ENCODE measurements at regions not wholly inside any gene's neighbourhood (a gene's known extent, or its start where the extent isn't known, plus 50 kb on each side); places are given as distances from the start of the nearest gene placed in this dataset.
"Not testable (repeated sequence)": the region's sequence is repeated elsewhere in the genome, so short reads cannot be mapped to it uniquely, and the experiment has no call there.

DNA sequence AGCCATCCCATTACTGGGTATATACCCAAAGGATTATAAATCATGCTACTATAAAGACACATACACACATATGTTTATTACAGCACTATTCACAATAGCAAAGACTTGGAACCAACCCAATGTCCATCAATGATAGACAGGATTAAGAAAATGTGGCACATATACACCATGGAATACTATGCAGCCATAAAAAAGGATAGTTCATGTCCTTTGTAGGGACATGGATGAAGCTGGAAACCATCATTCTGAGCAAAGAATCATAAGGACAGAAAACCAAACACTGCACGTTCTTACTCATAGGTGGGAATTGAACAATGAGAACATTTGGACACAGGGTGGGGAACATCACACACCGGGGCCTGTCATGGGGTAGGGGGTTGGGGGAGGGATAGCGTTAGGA lies 60.3 kb upstream of the NMU start:
- H3K27me3 ChIP-seq (replicated peaks; ENCODE audit: control insufficient read depth, insufficient read depth, low read length); H3K27ac Mint-ChIP-seq (ENCODE audit: unreplicated experiment); DNase-seq; BruUV-seq (replicated peaks); intact Hi-C loops (cut with micrococcal nuclease; ENCODE audit: unreplicated experiment); CTCF ChIA-PET; POLR2A ChIA-PET; H3K4me3 ChIP-seq (ENCODE audit: low read depth, low read length); H3K9me3 ChIP-seq; H3K4me1 Mint-ChIP-seq (ENCODE audit: low read depth, unreplicated experiment); H3K4me1 ChIP-seq; H3K36me3 ChIP-seq (ENCODE audit: control insufficient read depth, insufficient read depth, low read length); H3K36me3 Mint-ChIP-seq (ENCODE audit: insufficient read depth, unreplicated experiment); H3K4me3 Mint-ChIP-seq (ENCODE audit: unreplicated experiment); H3K9me3 Mint-ChIP-seq (ENCODE audit: unreplicated experiment); H3K27me3 Mint-ChIP-seq (ENCODE audit: insufficient read depth, unreplicated experiment): not testable (repeated sequence)

DNA sequence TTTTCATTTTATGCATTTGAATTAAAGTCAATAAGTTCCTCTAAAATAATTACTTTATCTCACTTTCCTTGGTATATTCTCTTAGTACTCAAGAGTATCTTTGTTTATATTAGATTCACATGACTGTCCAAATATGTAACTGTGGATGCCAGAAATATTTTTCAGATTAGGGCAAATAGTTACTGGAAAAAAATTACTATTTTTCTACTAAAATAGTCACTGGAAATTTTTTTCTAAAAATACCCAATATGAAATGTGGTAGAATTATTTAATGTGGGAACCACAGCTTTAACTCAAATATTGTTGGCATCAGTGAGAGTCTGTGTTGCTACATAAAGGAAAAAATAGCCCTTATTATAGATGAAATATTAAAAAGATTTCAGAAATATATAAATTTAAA lies 70.4 kb upstream of the NMU start:
- H3K36me3 Mint-ChIP-seq (ENCODE audit: insufficient read depth, unreplicated experiment), result no peaks in the 10 kb centered on the region
- peaks cover 4% of the 10 kb centered on the region for H3K27me3 Mint-ChIP-seq (ENCODE audit: insufficient read depth, unreplicated experiment)
- ChIA-PET CTCF (no interaction called here), POLR2A (no interaction called here)
- no peak overlapping the region for H3K27ac Mint-ChIP-seq (ENCODE audit: unreplicated experiment)
- no peak overlapping the region for H3K4me3 ChIP-seq (ENCODE audit: low read depth, low read length)
- no peaks in the 10 kb centered on the region for H3K36me3 ChIP-seq (ENCODE audit: control insufficient read depth, insufficient read depth, low read length)
- H3K9me3 ChIP-seq, result no peaks in the 10 kb centered on the region
- no peak overlapping the region for H3K4me3 Mint-ChIP-seq (ENCODE audit: unreplicated experiment)
- H3K4me1 Mint-ChIP-seq (ENCODE audit: low read depth, unreplicated experiment), result no peaks in the 10 kb centered on the region
- no peaks in the 10 kb centered on the region for H3K9me3 Mint-ChIP-seq (ENCODE audit: unreplicated experiment)
- H3K4me1 ChIP-seq, result no peaks in the 10 kb centered on the region
- H3K27me3 ChIP-seq (replicated peaks; ENCODE audit: control insufficient read depth, insufficient read depth, low read length), result no peaks in the 10 kb centered on the region
- TF ChIP-seq, protein P1, sequence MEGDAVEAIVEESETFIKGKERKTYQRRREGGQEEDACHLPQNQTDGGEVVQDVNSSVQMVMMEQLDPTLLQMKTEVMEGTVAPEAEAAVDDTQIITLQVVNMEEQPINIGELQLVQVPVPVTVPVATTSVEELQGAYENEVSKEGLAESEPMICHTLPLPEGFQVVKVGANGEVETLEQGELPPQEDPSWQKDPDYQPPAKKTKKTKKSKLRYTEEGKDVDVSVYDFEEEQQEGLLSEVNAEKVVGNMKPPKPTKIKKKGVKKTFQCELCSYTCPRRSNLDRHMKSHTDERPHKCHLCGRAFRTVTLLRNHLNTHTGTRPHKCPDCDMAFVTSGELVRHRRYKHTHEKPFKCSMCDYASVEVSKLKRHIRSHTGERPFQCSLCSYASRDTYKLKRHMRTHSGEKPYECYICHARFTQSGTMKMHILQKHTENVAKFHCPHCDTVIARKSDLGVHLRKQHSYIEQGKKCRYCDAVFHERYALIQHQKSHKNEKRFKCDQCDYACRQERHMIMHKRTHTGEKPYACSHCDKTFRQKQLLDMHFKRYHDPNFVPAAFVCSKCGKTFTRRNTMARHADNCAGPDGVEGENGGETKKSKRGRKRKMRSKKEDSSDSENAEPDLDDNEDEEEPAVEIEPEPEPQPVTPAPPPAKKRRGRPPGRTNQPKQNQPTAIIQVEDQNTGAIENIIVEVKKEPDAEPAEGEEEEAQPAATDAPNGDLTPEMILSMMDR (IDR thresholded peaks at IDR 0.05; ENCODE audit: insufficient read depth in 1 of 2, low read depth in 1 of 2, low read length in 1 of 2, severe bottlenecking in 1 of 2, unreplicated experiment in 1 of 2), result no peak
- DNase-seq, result no peak
- intact Hi-C loops (cut with micrococcal nuclease; ENCODE audit: unreplicated experiment), result no loop called here
- no TSS peak for BruUV-seq (replicated peaks)

DNA sequence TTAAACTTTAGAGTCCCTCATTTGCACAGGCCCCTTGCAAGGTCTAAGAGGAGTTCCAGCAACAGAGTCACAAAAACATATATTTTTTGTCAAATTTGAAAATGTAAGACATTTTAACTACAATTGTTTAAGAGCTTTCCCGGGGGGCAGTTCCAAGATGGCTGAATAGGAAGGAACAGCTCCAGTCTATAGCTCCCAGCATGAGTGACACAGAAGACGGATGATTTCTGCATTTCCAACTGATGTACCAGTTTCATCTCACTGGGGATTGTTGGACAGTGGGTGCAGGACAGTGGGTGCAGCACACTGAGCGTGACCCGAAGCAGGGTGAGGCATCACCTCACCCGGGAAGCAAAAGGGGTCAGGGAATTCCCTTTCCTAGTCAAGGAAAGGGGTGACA lies 71.4 kb upstream of the NMU start:
- Histone ChIP-seq H3K36me3 (ENCODE audit: control insufficient read depth, insufficient read depth, low read length) (no peaks in the 10 kb centered on the region), H3K4me3 (ENCODE audit: low read depth, low read length) (no peak overlapping the region), H3K27me3 (replicated peaks; ENCODE audit: control insufficient read depth, insufficient read depth, low read length) (no peaks in the 10 kb centered on the region), H3K4me1 (no peaks in the 10 kb centered on the region), H3K9me3 (no peaks in the 10 kb centered on the region)
- TF ChIP-seq, protein P1 (IDR thresholded peaks at IDR 0.05; ENCODE audit: insufficient read depth in 1 of 2, low read depth in 1 of 2, low read length in 1 of 2, severe bottlenecking in 1 of 2, unreplicated experiment in 1 of 2), result no peak
- H3K27me3 Mint-ChIP-seq (ENCODE audit: insufficient read depth, unreplicated experiment), result peaks cover 4% of the 10 kb centered on the region
- intact Hi-C loops (cut with micrococcal nuclease; ENCODE audit: unreplicated experiment), result no loop called here
- H3K4me3 Mint-ChIP-seq (ENCODE audit: unreplicated experiment), result no peak overlapping the region
- H3K36me3 Mint-ChIP-seq (ENCODE audit: insufficient read depth, unreplicated experiment), result no peaks in the 10 kb centered on the region
- ChIA-PET POLR2A (no interaction called here), CTCF (no interaction called here)
- H3K4me1 Mint-ChIP-seq (ENCODE audit: low read depth, unreplicated experiment), result no peaks in the 10 kb centered on the region
- no TSS peak for BruUV-seq (replicated peaks)
- H3K27ac Mint-ChIP-seq (ENCODE audit: unreplicated experiment), result no peak overlapping the region
- H3K9me3 Mint-ChIP-seq (ENCODE audit: unreplicated experiment), result no peaks in the 10 kb centered on the region
- DNase-seq, result no peak

DNA sequence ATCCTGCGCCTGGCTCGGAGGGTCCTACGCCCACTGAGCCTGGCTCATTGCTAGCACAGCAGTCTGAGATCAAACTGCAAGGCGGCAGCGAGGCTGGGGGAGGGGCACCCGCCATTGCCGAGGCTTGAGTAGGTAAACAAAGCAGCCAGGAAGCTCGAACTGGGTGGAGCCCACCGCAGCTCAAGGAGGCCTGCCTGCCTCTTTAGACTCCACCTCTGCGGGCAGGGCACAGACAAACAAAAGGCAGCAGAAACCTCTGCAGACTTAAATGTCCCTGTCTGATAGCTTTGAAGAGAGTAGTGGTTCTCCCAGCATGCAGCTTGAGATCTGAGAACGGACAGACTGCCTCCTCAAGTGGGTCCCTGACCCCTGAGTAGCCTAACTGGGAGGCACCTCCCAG lies 71.9 kb upstream of the NMU start:
- CTCF ChIA-PET; DNase-seq; POLR2A ChIA-PET; H3K27me3 ChIP-seq (replicated peaks; ENCODE audit: control insufficient read depth, insufficient read depth, low read length); H3K27ac Mint-ChIP-seq (ENCODE audit: unreplicated experiment); H3K36me3 Mint-ChIP-seq (ENCODE audit: insufficient read depth, unreplicated experiment); H3K4me1 Mint-ChIP-seq (ENCODE audit: low read depth, unreplicated experiment); H3K27me3 Mint-ChIP-seq (ENCODE audit: insufficient read depth, unreplicated experiment); BruUV-seq (replicated peaks); H3K9me3 ChIP-seq; H3K9me3 Mint-ChIP-seq (ENCODE audit: unreplicated experiment); H3K4me3 ChIP-seq (ENCODE audit: low read depth, low read length); H3K4me1 ChIP-seq; intact Hi-C loops (cut with micrococcal nuclease; ENCODE audit: unreplicated experiment); H3K36me3 ChIP-seq (ENCODE audit: control insufficient read depth, insufficient read depth, low read length); H3K4me3 Mint-ChIP-seq (ENCODE audit: unreplicated experiment): not testable (repeated sequence)

DNA sequence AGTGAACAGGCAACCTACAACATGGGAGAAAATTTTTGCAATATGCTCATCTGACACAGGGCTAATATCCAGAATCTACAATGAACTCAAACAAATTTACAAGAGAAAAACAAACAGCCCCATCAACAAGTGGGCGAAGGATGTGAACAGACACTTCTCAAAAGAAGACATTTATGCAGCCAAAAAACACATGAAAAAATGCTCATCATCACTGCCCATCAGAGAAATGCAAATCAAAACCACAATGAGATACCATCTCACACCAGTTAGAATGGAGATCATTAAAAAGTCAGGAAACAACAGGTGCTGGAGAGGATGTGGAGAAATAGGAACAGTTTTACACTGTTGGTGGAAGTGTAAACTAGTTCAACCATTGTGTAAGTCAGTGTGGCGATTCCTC lies 76.7 kb upstream of the NMU start:
- H3K4me1 Mint-ChIP-seq (ENCODE audit: low read depth, unreplicated experiment); H3K27me3 ChIP-seq (replicated peaks; ENCODE audit: control insufficient read depth, insufficient read depth, low read length); H3K4me3 Mint-ChIP-seq (ENCODE audit: unreplicated experiment); H3K27me3 Mint-ChIP-seq (ENCODE audit: insufficient read depth, unreplicated experiment); H3K36me3 Mint-ChIP-seq (ENCODE audit: insufficient read depth, unreplicated experiment); CTCF ChIA-PET; H3K4me3 ChIP-seq (ENCODE audit: low read depth, low read length); H3K9me3 ChIP-seq; H3K27ac Mint-ChIP-seq (ENCODE audit: unreplicated experiment); POLR2A ChIA-PET; H3K9me3 Mint-ChIP-seq (ENCODE audit: unreplicated experiment); intact Hi-C loops (cut with micrococcal nuclease; ENCODE audit: unreplicated experiment); BruUV-seq (replicated peaks); H3K36me3 ChIP-seq (ENCODE audit: control insufficient read depth, insufficient read depth, low read length); H3K4me1 ChIP-seq; DNase-seq: not testable (repeated sequence)

Measured in Caco-2 (cell line).